ENCODE measurements at regions not wholly inside any gene's neighbourhood (a gene's known extent, or its start where the extent isn't known, plus 50 kb on each side); places are given as distances from the start of the nearest gene placed in this dataset.

DNA sequence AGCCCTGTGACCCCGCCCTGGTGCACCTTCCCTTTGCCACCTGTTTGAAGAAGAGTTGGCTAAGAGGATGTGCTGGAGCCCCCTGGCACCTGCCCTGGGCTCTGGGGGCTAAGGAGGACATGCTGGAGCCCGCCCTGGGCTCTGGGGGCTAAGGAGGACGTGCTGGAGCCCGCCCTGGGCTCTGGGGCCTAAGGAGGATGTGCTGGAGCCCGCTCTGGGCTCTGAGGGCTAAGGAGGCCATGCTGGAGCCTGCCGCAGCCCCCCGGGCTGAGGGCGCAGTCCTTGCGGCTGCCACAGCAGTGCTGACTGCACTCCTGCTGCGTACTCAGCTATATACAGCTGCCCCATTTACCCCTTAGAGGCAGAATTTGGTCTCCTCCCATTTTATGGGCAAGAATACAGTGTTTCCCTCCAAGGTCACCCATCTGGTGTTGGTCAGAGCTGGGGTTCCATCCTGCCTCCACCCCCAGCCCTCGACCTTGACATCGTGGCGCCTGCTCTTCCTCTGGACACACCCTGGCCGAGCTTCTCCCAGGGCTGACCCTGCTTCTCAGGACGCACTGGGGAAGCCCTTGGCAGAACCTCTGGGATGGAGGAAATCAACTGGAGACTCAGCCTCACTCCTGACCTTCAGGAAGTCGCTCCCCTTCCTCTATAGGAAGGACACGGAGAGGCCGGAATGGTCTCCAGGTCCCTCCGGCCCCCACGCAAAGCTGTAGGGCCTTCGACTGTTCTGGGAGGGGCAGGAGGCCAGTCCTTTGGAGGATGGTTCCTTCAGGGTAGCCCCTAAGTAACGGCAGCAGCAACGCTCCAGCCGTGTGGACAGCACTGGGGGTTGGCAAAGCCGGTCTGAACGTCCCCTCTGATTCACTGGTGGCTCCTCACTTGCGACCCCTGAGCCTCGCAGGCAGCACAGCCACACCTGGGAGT, 65.0 kb upstream of the HPCAL1 start:
- no peak for DNase-seq (ENCODE audit: low read depth)

DNA sequence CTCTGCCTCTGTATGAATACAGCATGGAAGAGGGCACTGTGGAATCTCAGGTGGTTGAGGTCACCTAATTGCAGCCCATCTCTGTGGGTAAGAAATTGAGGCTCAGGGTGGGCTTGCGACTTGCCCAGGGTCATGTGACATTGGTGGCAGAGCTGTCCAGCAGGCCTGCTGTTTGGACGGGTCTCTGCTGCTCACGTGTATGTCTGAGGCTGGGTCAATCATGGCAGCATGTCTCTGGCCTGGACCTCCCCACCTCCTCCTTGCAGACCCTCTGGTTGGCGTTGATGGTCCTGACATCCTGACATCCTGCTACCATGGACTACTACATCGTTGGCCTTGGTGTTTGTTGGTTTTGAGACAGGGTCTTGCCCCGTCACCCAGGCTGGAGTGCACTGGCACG, 64.3 kb upstream of the HPCAL1 start:
- DNase-seq (ENCODE audit: low read depth), result no peak

DNA sequence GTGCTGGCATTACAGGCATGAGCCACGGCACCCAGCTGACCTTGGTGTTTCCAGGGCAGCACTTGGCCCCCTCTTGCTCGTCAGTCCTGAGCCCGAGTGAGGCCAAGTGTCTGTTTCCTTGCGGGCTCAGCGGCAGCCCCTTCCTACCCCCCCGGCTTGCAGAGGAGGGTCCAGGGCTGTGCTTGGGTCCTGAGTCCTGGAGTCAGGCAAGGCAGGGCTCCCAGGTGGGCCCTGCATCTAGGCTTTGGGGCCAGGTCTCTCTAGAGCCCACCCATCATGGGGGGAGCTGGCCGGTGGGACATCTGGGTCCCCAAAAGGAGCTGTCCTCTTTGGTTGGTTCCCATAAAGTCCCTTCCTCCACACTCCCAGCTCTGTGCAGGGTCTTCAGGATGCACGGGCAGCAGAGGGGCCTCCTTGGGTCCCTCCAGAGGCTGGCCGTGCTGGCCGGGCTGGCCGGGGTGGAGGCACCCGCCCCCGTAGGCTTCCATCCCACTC, 63.7 kb upstream of the HPCAL1 start:
- DNase-seq (ENCODE audit: low read depth), result no peak

DNA sequence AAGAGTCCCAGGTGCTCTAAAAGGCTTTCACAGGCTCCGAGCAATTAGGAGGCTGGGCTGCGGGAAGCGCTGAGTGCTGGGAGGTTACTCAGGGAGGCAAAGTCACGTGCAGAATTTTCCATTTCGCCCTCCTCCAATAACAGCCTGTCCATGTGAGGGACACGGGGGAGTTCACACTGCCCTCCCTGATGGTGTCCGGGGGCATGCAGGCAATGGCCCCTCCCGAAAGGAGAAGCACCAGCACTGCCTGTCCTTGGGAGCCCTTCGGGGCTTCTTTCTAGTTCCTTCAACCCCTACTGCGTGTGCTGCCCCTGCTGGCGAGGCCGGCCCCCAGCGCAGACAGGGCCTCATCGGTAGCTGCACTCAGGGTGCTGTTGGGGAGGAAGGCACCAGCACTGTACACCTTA, 63.1 kb upstream of the HPCAL1 start:
- no peak for DNase-seq (ENCODE audit: low read depth)

DNA sequence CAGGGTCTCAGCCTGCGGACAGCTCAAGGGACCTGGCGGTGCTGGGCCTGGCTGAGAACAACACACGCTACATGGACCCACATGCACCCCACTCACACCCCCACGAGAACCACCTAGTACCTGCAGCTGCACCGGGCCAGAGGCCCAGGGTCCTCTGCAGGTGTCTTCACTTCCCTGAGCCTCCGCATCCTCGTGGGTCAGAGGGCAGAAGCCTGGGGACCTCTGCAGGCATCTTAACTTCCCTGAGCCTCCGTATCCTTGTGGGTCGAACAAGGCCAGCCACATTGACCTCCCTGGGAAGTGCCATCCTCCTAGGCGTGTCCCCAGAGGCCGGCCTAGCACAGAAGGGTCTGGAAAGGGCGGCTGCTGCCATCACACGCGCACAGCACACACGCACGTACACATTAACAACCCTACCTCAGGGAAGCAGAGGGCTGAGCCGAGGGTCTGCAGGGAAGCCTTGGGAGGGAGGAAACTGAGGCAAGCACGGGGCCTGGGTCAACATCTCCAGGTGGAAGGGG, 62.5 kb upstream of the HPCAL1 start:
- no peak for DNase-seq (ENCODE audit: low read depth)

DNA sequence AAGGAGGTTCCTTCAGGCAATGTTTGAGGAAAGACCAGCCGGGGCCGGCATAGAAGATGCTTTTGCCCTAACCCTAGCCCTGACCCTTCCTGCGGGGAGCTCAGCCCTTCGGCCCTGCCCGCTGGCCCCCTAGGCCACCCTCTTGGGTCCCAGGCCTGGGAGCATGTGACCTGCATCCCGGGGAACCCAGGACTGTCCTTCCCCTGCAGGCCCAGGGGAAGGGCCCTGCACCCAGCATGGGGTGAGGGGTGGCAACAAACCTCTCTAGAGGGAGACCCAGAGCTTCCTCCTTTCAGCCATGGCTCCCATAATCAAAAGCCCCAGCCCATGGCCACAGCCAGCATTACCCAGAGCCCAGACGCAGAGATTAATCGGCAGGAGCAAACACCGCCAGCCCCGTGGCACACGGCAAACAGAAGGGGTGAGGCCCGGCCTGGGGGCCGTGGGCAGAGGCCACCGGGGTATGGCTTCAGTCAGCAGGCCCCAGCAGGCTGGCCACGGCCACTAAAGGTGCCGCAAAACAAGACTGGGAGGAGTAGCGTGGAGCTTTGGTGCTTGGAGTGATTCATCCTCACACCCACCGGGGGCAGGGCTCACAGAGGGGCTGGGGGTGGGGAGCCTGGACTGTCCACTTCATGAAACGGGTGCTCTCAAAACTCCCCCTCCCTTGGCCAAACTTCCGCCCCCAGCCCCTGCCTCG, 61.6 kb upstream of the HPCAL1 start:
- no peak for DNase-seq (ENCODE audit: low read depth)

DNA sequence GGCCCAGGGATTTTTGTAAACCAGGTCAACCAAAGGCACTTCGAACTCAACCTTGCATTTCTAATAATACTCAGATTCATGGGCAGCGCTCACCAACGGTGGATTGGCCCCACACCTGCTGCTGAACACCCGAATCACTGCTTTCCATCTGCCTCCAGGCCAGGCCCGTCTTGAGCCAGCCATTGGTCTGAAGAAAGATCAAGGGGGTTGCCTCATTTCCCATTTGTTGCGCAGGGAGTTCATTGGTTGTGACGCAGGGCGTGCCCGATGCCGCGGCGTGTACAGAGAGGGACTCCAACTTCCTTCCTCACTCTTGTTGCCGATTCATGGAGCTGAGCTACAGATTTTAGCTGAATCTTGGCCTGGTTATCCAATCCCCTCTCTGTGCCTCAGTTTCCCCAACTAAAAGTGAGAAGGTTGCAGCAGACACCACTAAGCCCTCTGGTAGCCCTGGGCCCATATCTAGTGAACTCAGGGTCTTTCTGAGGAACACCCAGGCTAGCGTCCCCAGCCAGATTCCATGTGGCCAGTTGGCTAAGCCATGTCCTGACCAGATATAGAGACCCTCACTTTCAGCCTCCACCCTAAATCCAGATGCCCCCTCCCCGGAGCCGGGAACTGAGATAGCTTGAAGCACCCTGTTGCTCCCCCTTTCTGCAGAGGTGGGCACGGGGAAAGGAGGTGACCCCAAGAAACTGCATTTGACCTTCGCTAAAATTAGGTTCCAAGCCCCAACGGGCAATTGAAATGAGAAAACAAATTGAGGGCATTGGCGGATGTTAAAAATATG, 60.9 kb upstream of the HPCAL1 start:
- DNase-seq (ENCODE audit: low read depth), result no peak

DNA sequence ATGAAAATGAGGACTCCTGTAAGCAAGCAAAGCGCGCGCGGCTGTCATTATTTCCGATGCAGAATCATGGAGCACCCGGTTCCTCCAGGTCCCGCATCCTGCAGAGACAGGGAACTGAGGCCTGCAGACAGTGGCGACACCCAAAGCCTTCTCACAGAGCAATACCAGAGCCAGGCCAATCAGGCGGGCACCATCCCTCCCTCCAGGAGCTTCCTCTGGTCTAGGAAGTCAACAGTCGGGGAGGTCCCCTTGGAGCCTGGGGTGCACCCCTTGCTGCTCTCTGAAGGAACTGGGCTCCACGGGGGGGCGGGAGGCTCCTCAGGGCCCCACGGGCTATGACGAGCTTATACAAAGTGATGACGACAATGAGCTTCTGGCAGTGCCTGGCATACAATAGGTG, 60.3 kb upstream of the HPCAL1 start:
- no peak for DNase-seq (ENCODE audit: low read depth)

DNA sequence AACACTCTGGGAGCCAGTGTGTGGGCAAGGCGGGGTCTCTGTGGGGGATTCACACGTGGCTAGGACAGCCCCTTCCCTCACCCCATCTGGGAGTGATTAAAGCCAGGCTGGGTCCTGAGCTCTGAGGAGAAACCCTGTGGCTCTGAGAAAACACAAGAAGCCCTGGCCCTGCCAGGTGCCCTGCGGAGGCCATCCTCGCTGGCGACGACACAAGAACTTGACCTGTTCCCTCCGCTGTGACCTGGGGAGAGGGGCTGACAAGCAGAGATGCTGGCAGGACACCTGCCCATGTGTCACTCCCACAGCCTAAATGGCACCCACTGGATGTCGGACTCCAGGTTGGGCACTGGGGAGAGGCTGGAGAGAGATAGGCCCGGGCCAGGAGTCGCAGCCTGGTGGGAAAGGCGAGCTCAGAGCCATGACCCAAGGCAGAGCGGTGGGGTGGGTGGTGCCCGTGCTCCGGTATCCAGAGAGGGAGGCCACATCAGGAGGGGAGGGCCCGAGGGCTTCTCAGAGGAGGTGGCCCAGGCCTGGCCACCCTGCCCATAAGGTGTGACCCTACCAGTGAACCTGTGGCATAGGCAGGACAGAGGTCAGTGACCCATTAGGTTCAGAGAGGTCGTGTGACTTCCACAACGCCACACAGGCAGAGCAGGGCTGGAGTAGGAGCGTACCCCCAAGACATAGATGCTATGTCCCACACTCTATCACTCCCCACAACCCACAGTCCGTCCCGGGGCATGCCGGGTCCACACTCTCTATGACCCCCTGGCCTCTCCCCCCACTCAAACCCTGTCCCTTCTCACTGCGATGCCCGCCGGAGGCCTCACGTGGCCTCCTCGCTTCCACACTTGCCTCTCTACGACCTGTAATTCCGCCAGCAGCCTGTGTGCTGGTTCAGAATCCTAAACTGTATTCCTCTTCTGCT, 59.4 kb upstream of the HPCAL1 start:
- no peak for DNase-seq (ENCODE audit: low read depth)

DNA sequence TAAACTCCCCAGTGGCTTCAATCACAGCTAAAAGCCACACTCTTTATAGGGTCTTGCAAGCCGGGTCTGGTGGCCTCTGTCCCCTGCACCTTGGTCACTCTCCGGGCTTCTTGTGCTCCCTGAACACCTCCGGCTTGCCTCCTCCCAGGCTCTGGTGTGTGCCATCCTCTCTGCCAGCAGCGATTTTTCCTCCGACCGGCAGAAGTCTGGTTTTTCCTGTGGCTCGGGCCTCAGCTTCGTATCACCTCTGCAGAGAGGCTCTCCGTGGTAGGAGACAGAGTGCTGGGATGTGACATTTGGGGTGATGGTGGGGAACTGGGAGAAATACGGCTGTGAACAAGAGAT, 58.8 kb upstream of the HPCAL1 start:
- DNase-seq (ENCODE audit: low read depth), result no peak

DNA sequence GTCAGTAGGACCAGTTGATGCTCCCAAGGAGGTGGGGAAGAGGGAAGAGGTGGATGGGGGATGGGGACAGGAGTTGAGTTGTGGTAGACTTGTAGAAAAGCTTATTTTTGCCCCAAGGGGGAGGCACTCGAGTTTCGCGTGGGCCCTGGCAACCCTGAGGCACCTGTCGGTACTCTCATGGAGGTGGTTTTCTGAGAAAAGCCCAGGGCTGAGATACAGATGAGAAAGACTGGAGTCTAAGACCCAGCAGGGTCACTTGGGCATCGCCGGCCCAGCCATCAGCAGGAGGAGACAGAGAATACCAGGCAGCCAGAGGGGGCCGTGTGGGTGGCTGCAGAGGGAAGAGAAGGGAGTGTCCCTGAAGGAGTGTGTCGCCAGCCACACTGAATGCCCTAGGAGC, 57.7 kb upstream of the HPCAL1 start:
- DNase-seq (ENCODE audit: low read depth), result no peak

DNA sequence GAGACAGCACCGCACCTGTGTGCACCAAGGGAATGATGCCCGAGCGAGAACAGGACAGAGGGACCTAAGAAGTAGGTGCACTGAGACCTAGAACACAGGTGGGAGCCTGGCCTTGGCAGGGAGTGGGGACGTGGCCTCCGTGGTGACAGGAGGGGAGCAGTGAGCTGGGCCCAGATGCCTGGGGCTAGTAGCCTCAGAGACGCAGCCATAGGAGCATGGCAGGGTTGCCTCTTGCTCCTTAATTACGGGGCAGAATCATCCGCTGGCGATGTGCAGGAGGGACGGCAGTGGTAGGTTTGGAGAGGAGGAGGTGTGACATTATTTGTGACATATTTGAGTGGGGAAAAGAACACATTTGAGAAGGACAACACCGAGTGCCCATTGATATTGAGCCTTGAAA, 57.0 kb upstream of the HPCAL1 start:
- no peak for DNase-seq (ENCODE audit: low read depth)

DNA sequence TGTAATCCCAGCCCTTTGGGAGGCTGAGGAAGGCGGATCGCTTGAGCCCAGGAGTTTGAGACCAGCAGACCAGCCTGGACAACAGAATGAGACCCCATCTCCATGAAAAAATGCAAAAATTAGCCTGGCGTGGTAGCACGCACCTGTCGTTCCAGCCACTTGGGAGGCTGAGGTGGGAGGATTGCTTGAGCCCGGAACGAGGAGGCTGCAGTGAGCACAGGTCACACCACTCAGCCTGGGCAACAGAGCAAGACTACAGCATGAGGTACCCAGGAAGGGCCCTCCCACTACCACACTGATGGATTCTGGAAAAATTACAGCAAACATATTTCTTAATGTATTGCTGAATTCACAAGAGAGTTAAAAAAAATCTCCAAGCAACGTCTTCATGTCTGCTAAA, 56.3 kb upstream of the HPCAL1 start:
- DNase-seq (ENCODE audit: low read depth), result no peak

DNA sequence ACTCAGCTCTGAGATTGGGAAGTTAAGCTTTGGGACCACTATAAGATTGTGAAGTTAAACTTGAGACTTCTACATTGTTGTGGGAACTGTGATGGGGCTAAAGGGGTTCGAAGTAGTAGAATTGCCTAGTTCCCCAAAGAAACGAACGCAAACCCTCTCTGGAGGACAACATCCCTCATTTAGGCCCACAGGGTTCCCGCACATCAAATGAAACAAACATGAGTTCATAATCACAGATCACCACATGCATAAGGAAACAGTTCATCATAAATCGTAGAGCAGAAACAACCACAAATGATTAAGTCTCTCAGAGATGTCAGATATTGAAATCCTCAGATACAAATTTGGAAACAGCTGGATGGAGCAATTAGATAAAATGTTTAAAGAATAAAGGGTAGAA, 55.9 kb upstream of the HPCAL1 start:
- DNase-seq (ENCODE audit: low read depth), result no peak

DNA sequence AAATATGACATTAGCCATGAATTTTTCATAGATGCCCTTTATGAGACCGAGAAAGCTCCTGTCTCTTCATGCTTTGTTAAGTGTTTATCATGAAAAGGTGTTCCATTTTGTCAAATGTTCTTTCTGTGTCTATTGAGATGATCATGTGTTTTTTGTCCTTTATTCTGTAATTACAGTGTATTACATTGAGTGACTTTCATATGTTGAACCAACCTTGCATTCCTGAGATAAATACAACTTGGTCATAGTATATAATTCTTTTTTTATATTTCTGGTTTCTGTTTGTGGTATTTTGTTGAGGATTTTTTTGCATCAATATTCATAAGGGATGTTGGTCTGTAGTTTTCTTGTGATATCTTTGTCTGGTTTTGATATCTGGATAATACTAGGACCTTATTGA, 52.9 kb upstream of the HPCAL1 start:
- no peak for DNase-seq (ENCODE audit: low read depth)

DNA sequence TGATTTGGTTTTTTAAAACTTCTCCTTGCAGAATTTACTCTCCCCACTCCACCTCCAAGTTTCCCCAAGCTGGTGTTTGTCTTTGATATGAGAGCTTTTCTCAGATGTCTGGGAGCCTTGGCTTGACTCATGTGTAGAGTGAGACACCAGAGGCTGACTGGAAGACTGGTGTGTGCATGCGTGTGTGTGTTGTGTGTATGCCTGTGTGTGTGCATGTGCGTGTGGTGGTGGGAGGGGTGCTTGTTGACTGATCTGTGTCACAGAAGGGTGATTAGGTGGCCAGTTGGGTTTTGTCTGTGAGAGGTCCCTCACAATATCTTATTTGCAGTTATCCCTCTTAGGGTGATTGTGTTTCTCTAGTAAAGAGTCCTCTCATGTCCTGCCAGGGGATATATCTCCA, 50.5 kb upstream of the HPCAL1 start:
- no peak for DNase-seq (ENCODE audit: low read depth)

DNA sequence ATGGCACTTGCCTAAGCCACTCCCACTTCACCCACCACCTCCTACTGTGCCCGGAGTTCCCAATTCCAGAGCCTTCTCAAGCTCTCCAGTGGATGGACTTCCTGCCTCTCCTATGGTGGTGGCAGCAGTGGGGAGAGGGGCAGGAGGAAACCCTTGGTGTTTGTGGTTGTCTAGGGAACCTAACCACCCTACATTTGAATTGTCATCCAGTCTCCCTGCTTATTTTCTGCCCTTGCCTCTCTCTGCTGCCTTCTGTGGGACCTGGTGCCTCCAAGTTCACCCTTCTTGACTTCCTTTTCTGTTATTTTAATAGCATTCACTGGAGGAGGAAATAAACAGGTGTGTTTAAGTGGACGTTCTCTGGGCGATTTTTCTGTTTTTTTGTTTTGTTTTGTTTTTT, 50.0 kb upstream of the HPCAL1 start:
- no peak for DNase-seq (ENCODE audit: low read depth)
